ENCODE measurements at regions not wholly inside any gene's neighbourhood (a gene's known extent, or its start where the extent isn't known, plus 50 kb on each side); places are given as distances from the start of the nearest gene placed in this dataset.

GRCh38 chr20:16946097-16946496, 197.9 kb downstream of the OTOR start:
- no peak for DNase-seq (ENCODE audit: low read depth)

- DNase-seq (ENCODE audit: low read depth) = no peak
Observed at GRCh38 chr20:16947479-16947878, 199.3 kb downstream of the OTOR start.

- DNase-seq (ENCODE audit: low read depth) = no peak
Observed at GRCh38 chr20:16951876-16952275, 203.7 kb downstream of the OTOR start.

DNA sequence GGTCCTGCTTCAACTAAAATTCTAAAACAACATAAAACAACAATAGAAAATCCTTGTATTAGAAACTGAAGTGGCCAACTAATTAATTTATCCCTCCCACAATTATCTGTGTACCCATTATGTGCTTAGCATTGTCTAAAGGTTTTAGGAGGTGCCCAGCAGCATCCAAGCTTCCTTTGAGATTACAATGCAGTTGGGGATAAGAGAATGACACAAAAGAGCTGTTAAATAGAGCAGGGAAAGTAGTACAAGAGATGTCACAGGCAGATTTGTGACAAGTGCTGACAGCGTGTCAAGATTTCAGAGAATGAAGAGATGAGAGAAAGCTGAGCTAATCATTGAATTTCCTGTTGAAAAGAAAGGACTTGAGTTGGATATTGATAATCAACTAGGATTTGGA, 204.8 kb downstream of the OTOR start:
- no peak for DNase-seq (ENCODE audit: low read depth)

DNA sequence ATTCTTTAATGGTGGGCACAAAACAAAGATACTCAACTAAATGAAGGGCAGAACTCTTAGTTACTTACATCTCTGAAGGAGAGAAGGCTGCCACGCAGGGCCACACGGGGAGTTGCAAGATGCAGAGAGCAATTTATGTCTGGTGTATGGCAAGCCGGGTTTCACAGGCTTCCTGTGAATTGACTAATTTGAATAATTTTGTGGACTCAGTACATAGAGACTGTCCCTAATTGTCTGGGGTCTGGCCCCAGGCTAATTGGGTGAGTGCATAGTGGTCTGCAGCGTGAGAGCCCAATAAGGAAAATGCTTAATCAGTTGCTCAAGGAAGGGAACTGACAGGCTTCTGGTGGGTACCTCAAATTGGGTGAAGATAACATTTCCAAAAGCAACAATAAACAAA, 205.7 kb downstream of the OTOR start:
- no peak for DNase-seq (ENCODE audit: low read depth)

DNA sequence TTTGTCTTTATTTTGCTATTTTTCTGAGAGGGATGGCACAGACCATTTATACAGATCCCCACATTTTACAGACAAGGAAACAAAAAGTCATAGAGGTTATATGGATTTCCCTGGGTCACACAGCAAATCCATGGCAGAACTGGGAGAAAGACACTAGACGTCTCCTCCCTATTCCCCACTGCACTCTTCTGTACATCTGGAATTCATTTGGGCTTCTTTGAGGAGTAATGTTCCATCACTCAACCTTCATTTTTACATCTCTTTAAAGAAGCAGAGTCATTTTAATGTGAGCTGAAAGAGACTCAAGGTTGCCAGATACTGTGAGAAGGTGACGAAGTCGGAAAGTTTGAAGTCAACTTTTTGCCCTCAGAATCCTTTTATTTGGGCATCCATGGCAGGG, 207.3 kb downstream of the OTOR start:
- DNase-seq (ENCODE audit: low read depth) = no peak

DNA sequence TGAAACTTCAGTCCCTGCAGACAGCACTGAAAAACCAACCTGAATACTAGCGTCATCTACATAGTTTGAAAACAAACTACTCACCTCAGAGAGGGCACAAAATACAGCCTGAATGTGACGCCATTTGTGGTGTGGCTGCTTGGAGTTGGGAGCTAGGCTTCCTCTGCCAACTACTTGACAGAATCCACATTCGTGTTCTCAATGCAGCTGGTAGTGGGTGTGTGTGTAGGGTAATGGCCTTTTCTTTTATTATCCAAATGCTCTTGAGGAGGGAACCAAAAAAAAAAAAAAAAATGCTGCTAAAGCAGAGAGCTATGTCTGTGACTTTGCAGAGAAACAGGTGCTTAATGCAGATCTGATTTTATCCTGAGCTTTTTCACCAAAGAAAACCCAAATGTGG, 207.8 kb downstream of the OTOR start:
- DNase-seq (ENCODE audit: low read depth) = no peak

DNA sequence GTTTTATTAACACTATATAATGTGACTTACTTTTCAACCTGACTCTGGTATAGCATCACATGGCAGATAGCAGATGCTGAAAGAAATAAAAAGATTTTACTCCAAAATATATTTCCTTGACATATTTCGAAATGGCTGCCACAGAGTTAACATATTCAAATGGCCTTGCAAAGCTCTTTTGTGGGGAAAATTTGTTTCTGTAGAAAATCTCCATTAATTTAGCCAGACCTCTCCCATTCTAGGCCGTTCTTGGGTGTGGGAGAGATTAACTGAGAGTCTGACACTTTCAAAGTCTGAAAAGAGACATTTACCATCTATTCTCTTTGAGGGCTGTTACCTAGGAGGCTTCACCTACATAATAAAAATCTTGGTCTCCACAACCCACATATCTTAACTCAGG, 217.2 kb downstream of the OTOR start:
- no peak for DNase-seq (ENCODE audit: low read depth)

DNA sequence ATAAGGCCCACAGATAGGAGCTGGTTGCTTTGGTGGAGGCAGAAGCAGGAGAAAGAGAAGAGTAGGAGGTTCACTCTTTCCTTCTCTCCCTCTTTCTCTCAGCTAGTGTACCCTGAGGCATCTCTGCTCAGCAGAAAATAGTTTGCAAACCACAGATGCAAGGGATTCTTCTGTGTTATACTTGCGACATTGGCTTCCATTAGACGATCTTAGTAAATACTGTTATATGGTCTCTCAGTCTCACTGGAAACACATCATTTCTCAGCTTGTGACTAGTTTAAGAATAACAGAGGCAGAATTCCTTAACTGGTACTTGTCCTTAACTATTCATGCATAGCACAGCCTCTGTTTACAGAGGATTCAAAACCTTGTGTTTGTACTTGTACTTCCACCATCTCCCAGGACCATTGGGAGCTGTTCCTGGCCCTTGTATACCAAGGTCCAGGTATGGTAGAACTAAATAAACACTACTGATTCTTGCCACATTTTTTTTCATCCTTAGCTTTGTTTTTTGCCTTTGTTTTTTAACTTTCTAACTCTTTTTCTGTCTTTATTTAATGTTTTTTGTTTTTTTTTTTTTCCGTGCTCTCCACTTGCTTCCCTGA, 218.2 kb downstream of the OTOR start:
- no peak for DNase-seq (ENCODE audit: low read depth)

- no peak for DNase-seq (ENCODE audit: low read depth)
Observed at GRCh38 chr20:16968099-16968498, 219.9 kb downstream of the OTOR start.

DNA sequence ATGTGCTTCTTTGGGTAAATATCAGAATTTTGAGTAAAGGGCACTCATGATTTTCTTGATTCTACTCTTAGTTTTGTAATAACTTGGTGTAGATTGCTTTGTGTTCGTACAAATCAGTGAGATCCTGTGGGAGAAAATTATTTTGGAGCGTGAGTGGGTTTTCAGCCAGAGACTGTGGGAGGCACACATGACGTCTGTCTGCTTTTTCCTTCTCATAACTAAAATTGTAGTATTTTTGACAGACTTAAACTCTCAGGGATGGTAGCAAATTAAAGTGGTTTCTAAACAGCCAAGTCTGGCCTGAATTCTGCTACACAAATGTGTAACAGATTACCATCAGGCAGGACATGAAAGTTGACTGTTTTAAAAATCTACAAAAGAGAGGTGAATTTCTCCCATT, 222.6 kb downstream of the OTOR start:
- no peak for DNase-seq (ENCODE audit: low read depth)

DNA sequence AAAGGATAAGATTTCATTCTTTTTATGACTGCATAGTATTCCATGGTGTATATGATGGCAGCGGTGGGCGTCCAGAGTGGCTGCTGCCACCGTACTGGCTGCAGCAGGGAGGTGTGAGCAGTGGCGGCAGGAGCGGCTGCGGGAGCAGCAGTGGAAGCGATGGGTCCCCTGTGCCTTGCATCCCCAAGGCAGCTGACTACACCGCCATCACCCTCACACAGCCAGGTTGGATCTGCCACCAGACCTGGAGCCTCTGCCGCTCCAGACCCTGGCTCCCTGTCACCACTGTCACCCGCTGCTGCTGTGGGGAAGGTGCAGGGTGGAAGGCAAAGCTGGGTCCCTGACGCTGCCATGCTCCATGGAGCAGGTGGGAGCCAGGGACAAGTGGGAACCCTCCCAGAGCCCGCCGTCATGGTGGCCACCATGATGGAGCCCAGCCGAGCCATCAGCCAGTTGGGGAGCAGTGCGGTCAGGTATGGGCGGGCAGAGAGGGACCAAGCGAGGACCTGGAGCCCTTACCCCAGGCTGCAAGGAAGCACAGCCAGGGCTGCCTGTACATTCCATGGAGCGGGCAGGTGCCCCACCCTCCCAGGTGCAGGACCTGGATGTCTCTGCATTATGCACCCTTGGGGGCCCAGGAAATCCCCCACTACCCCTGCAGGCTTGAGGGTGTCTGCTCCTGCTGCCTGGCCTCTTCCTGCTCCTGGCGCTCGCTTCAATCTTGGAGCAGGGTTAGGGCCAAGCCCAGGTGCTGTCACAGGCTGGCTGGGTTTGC, 226.1 kb downstream of the OTOR start:
- DNase-seq (ENCODE audit: low read depth) = no peak

DNA sequence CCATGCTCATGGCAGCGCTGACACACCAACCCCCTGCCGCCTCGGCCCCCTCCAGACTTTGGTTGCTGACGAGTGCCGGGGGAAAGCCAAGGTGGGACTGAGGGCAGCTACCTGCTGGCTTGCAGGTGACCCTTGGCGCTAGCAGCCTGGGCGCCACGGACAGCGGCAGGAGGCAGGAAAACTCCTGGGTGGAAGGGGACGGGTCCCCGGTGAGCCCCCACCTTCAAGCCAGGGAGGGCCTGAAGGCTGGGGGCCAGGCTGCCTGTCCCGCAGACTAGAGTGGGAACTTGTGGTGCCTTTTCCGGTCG, 226.7 kb downstream of the OTOR start:
- DNase-seq (ENCODE audit: low read depth) = no peak

- DNase-seq (ENCODE audit: low read depth) = no peak
Observed at GRCh38 chr20:16975682-16976081, 227.5 kb downstream of the OTOR start.

- DNase-seq (ENCODE audit: low read depth) = no peak
Observed at GRCh38 chr20:16978497-16978896, 230.3 kb downstream of the OTOR start.

GRCh38 chr20:16982091-16982726, 234.1 kb downstream of the OTOR start:
- DNase-seq (ENCODE audit: low read depth) = no peak

DNA sequence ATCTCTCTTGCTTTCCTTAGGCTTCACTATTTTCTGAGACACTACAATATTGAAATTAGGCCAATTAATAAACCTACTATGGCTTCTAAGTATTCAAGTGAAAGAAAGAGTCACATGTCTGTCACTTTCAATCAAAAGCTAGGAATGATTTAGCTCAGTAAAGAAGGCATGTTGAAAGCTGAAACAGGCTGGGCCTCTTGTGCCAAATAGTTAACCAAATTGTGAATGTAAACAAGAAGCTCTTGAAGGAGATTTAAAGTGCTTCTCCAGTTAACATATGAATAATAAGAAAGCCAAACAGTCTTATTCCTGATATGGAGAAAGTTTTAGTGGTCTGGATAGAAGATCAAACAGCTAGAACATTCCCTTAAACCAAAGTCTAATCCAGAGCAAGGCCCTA, 236.3 kb downstream of the OTOR start:
- DNase-seq (ENCODE audit: low read depth) = no peak

DNA sequence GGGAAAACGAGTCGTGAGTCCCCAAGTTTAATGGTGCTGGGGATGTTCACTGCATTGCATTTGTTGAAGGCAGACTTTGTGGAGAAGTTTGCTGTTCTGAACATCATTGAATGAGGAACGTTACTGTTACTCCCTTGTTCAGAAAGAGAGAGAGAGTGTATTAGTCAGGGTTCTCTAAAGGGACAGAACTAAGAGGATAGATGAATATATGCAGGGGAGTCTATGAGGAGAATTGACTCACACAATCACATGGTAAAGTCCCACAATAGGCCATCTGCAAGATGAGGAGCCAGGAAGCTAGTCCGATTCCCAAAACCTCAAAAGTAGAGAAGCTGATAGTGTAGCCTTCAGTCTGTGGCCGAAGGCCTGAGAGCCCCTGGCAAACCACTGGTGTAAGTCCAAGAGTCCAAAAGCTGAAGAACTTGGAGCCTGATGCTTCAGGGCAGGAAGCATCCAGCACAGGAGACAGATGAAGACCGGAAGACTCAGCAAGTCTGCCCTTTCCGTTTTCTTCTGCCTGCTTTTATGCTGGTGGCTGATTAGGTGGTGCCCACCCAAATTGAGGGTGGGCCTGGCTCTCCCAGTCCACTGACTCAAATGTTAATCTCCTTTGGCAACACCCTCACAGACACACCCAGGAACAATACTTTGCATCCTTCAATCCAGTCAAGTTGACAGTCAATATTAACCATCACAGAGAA, 223.5 kb upstream of the PCSK2 start:
- no peak for DNase-seq (ENCODE audit: low read depth)

- DNase-seq (ENCODE audit: low read depth) = no peak
Observed at GRCh38 chr20:17010181-17010580, 216.7 kb upstream of the PCSK2 start.

DNA sequence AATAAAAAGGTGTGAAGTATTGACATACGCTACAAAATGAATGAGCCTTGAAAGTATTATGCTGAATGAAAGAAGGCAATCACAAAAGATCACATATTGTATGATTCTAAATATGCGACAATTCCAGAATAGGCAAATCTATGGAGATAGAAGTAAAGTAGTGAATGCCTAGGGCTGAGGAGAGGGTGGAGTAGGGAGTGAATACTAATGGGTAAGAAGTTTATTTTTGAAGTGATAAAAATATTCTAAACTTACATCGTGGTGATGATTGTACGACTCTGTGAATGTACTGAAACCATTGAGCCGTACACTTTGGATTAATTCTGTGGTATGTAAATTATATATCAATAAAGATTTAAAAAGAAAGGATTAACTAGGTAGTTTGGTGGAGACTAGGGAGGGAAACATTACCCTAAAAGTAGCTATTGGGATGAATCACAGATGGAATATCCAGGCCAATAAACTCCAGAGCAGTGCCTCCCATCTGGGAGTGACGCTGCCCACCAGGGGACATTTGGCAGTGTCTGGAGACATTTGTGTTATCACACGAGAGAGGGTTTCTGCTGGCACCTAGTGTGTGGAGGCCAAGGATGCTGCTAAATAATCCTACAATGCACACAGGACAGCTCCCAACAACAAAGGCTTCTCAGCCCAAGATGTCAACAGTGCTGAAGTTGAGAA, 214.2 kb upstream of the PCSK2 start:
- DNase-seq (ENCODE audit: low read depth) = no peak

GRCh38 chr20:17014217-17014616, 212.6 kb upstream of the PCSK2 start:
- DNase-seq (ENCODE audit: low read depth) = no peak

DNA sequence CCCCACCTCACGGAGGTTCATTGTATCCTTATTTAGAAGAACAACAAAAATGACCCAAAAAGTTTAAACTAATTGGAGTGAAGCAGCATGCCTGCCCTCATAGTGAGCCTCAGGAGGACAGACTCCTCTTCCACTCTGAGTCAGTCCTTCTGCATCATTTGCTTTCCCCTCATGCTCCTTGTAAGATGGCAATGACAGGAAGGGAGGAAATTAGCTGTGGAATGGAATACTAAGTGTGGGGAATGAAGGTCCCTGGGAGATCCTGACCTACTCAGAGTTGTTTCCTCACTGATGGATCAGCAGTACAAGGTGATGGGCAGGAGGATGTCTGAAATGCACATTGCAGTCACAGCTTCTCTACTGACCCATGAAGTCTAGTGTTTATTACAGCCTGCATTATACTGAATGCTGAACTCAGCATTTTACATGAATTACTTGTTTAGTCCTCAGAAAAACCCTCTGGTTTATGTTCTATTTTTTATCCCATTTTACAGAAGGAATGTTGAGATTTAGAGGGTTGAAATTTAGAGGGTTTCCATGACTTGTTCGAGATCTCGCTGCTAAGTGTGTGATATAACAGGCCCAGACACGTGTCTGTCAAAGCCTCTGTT, 212.0 kb upstream of the PCSK2 start:
- DNase-seq (ENCODE audit: low read depth) = no peak
